Renal cortical epithelial cell (primary cell): ENCODE measurements at regions not wholly inside any gene's neighbourhood (a gene's known extent, or its start where the extent isn't known, plus 50 kb on each side); places are given as distances from the start of the nearest gene placed in this dataset.
A peak's percentile ranks its signal among the peaks of the same experiment; 100 is the strongest.

Experiments used
- DNase-seq: peaks from one replicate; pipeline ENCODE4 v3.0.0-alpha.2; 2011; ENCODE audit warnings: low read depth

DNA sequence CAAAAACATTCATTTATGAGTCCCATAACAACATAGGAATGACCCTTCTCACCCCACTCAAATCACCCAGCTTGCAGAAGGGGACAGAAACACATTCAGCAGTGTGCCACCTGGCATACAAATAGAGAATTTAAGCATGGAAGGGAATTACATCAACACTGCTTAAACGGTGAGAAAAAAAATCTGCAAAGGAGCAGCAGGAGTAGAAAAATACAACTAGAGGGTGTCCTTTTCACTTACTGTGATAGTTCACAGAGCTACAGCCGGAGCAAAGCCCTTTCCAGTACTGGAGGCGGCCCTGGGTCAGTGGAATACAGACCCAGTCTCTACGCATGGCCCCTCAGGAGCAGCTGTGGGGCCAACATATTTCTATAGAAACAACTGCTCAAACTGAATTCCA is 764.3 kb upstream of the ARGLU1 start:
- DNase-seq, result no peak

DNA sequence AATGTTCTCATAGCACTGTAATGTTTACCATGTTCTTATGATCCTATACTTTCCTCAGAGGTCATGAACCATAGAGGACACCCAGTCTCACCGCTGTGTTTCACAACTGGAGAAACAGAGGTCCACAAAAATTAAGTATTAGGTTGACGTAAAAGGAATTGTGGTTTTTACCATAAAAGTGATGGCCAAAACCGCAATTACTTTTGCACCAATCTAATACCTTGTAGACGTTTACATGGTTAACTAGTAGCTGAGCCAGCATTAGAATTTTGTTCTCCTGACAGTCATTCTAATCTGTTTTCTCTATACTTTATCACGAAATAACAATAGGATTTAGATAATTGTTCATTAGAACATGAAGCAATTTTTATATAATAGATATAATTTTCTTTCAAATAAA is 763.4 kb upstream of the ARGLU1 start:
- DNase-seq, result no peak

DNA sequence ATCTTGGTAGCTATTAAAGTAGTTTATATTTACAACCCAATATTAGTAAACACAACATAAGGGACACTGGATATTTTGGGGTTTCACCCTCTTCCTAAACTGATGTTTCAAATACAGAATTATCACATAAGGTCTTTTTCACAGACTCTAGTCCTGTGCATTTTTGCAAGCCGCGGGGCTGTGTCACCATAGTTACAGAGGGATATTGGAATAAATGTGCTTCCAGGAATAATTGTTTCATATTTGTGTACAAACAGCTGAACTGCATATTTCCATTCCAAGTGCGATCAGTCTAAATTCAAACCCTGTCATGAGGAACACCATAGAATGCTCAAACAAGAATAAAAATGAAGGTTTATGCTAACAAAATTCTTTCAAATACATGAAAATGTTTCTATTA is 762.5 kb upstream of the ARGLU1 start:
- DNase-seq, result no peak

DNA sequence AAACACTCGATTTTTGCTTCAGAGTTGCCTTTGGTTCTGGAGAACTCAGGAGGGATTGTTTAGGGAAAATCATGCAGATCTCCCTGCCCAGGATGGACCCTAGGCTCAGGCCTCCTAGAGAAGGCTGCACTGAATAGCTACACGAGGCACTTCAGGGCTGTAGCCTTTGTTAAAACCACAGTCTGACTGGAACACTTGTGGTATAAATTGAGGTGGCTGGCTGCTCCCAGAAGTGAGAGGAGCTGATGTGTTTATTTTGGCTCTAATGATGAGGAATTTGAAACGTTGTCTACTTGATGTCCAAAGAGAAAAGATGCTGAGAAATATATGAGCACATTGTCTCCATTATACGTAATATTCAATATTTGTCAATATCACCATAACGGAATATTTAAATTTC is 762.1 kb upstream of the ARGLU1 start:
- DNase-seq, result peak; percentile 47

DNA sequence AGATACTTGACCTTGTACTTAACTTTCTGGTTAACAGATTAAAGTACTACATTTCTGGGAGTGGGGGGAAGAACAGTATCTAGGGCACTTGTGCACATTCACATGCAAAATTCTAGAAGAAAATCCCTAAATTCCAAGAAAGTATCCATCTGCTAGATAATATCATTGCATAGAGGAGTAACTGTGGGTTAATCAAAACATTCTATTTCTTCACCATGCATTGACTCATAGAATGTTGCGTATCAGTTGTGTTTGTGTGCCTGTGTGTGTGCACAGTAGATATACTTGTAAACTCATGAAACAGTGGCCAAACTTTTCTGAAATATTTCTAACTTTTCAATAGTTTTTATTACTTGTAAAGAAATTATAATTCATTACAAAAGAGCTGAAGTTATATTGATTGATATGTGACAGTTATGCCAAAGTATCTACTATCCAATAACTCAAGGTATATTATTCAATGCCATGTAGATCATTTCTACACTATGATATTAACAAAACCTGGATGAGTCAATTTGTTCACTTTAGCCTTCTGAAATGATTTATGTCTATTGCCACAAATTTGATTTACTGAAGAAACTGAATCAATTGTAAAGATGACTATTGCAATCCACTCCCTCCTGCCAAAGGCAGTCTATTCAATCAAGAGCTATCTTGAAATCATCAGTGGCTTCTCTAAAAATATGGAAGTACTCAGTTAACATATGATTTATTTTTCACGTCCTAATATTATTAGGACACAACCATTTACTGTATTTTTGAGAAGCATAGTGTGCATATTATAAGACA is 756.7 kb upstream of the ARGLU1 start:
- DNase-seq, result no peak

DNA sequence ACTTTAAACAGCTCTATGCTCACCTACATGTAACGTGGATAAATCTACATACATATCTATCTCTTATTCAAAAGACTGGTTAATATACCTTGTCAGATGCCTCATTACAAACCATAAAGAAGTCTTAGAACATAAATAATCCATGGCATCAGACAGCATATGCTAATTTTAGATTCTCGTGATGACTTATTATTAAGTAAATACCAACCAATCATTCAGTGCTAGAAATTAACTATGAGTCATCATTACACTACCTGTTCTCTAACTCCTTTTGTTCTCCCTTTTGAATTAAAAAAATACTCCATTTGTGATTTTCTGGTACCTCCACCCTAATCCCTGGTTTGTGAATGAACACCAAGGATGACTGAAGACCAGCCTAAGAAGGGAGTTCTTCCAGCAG is 754.3 kb upstream of the ARGLU1 start:
- DNase-seq, result peak; percentile 38

DNA sequence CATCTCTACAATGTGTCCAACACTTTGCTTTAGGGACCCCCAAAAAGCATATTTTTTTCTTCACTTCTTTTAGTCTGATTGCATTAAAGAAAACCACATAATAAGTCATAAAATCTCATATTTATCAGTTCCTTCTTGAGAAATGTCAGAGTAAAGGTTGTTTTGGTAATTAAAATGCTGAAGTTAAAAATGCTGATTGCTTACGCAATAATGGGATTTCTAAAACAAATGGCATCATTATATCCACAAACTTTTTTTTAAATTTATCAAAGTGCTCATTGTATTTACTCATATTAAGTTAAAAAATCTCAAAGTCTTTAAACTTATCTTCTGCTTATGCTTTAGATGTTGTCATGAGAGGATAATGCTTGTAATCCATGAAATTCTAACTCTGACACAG is 737.2 kb upstream of the ARGLU1 start:
- DNase-seq, result peak; percentile 15

DNA sequence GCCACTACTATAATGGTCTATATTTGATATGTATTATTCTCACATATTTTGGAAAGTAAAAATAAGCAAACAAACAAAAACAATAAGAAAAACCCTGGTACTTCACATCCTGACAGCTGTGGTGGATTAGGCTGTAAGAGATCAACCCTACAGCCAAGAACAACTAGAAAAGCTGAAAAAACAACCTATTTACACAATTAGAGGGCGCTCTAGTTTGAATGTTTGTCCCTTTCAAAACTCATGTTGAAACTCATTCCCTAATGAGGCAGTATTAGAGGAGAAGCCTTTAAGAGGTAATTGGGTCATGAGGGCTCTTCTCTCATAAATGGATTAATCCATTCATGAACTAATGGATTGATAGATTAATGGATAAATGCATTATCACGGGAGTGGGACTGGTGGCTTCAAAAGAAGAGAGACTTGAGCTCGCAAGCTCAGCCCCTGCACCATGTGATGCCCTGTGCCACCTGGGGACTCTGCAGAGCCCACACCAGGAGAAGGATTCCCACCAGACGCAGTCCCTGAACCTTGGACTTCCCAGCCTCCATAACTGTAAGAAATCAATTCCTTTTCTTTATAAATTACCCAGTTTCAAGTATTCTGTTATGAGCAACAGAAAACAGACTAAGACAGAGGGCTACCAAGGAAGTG is 733.9 kb upstream of the ARGLU1 start:
- DNase-seq, result peak; percentile 35

DNA sequence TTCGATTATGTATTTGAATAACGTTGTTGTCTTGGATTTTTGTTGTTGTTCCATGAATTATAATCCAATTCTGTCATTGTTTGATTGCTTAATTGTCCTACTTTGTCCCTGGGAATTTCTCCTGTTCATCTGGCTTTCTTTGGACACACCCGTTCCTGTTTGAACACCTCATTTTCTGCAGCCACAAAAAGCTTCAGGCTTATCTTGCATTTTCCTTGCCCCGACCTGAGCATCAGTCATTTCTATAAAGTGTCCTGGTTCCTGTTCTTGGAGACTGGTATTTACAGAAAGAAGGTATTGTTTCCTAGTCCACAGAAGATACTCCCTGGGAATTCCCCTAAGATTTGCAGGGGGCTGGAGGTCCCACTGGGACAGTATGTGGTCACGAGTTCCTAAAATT is 731.8 kb upstream of the ARGLU1 start:
- no peak for DNase-seq

DNA sequence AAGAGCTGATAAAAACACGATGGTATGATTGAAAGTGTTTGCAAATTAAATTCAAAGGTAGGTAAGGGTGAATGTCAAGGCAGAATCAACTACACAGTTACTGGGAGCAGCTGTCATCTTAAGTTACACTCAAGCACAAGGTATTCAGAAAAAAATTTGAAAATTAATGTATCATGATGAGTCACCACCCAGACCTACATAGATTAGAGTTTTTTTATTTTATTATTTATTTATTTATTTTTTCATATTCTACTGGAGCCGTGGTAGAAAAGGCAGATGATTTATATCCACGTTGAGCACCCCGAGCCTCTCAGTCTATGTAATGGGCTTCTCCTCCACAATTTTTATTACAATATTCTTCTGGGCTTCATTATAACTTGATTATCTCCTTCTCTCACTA is 728.9 kb upstream of the ARGLU1 start:
- no peak for DNase-seq

DNA sequence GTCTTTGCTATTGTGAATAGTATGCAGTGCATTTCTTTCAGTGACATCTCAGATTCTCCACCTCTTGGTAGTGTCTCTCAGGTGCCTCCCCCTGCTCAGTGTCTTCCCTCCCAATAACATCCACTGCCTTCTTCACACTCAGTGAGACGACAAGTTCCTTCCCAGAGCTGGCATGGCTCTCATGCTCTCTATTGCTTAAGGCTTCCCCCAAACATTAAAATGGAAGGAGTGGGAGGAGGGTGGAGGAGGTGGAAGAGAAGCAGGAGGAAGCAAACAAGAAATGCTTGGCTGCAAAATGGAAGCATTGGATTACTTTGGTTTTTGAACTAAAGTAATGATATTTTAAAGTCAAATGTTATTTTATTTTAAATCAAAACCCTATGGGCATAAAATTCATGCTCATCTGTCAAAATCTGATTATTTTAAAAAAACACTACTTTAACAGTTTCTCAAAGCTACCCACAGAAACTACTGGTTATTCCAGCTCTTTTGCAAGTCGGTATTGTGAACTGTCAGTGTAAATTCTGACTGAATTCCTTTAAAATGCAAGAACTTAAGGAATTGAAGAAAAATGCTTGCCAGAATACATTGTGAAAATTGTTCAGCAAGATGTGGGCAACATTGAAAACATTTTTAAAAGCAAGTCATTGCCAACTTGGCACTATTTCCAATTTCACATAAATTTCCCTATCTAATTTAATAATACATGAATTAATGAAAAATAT is 727.6 kb upstream of the ARGLU1 start:
- no peak for DNase-seq

DNA sequence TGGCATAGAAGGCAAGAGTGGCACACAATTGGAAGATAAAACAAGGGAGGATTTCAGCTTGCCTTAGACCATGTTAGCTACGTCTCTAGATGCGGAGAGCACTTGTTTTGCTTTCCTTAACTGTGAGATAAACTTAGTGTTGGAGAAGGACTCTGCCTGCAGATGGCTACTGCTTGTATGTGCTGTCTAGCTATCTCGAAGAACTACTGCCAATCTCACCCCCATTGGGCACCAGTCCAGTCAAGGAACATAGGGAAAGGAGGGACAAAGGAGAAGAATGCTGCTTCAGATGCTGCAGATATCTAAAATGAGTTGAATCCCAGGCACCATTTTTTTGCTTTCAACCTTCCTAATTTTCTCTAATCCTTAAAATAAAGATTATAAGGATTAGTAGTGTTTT is 726.0 kb upstream of the ARGLU1 start:
- DNase-seq, result no peak

DNA sequence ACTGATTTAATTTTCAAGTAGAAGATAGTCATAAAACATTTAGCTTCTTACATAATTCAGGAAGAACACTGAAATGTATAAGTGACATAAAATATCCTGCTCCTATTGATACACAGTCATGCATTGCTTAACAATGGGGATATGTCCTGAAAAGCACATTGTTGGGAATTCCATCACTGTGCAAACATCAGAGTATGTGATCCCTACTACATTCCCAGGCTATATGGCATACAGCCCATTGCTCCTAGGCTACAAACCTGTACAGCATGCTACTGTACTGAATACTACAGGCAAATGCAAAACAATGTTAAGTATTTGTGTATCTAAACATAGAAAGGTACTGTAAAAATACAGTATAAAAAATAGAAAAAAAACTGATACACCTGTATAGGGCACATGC is 723.9 kb upstream of the ARGLU1 start:
- DNase-seq, result no peak

DNA sequence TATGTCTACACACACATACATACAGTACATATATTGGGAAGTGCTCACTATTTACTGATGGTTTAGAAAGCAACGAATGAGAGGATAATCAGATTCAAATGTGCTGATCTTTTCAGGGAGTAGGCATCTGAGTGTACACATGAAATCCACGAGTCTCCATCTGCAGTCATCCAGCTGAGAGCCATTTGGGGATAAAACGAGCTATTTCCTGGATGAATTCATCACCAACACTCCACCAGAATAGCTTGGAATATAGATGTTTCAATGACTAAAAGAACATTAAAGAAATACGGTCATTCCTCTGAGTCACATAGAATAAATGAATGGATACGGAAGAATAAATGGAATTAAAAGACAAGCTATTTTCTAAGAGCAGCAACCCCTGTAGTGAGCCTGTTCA is 721.6 kb upstream of the ARGLU1 start:
- no peak for DNase-seq

DNA sequence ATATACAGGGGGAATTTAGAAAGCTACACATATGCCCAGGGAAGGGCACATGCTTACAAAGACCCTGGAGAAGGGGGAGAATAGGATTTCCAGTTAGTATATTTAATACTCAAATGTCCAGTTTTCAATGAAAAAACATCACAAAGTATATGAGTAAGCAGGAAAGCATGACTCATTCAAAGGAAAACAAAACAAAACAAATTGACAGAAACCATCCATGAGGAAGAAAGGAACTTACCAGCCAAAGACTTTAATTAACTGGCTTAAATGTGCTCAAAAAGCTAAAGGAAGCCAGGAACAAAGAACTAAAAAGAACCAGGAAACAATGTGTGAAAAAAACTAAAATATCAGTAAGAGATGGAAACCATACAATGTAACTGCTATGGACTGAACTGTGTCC is 716.2 kb upstream of the ARGLU1 start:
- peak; percentile 93 for DNase-seq

DNA sequence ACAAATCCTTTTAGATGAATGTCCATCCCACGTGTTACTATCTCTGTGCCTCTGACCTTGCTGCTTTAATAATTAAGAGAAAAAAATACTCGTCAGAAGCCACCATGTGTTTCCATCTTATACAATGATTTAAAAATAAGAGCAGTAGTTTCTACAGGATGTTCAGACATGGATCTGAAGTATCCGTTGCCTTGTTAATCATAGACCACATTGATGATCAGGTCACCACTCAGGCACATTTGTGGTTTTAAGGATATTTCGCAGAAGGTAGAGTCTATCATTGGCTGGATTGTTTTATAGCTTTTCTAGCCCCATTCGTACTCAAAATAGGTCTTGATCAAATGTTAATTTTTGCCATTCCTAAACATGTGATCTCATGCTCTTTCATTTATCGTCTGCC is 710.0 kb upstream of the ARGLU1 start:
- no peak for DNase-seq

DNA sequence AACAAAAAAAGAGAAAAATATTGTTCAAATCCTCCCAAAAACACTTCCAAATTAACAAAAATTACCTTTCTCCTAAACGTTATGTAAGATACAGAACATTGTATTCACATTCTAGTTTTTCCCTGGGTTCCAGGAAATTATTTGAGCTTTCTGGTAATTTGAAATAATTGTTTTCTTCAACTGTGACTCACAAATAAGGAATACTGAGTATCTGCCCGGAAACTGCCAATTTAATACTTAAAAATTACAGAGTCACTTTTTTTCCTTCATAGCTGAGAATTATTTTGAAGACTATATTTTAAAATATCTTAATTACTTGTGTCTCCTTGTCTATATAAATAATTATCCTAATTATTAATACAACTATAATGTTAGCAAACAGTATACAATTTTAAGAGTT is 709.0 kb upstream of the ARGLU1 start:
- DNase-seq, result no peak

DNA sequence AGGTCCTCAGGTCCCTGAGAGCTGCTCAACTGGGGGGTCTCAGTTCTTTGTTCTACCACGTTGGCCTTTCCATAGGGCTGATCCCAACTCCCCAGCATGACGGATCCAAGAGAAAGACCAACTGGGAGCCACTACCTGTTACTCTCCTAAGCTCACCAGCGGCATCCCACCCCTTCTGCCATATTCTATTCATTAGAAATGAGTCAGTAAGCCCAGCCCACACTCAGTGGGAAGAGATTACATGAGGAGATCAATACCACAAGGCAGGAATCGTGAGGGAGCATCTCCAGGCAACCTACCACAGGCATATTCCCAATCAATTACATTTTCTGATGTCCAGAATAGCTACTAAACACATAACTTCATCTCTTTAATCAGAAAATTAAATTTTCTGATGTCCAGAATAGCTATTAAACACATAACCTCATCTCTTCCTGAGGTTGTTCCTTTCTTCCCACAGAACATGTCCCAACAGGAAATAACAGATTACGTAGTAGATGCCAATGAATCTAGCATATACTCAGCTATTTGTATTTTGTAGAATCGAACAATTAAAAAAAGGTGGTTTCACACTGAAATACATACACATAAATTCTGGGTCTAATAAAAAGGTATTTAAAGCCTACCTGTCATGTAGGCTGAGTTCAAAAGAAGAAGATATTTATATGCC is 708.1 kb upstream of the ARGLU1 start:
- DNase-seq, result no peak

DNA sequence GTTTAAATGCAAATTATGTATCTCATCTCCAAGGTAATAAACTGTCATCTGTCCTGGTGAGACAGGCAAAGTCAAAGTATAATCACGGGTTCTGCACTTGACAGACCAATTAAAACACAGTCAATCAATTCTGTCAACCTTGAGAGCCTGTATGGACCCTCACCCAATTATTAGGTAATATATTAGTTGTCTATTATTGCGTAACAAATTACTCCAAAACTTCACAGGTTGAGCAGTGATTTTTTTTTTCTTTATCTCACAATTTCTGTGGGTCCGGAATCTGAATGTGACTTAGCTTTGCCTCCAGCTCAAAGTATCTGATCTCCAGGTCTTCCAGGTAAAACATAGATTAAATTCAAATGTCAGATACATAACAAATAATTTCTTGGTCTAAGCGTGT is 707.4 kb upstream of the ARGLU1 start:
- no peak for DNase-seq

DNA sequence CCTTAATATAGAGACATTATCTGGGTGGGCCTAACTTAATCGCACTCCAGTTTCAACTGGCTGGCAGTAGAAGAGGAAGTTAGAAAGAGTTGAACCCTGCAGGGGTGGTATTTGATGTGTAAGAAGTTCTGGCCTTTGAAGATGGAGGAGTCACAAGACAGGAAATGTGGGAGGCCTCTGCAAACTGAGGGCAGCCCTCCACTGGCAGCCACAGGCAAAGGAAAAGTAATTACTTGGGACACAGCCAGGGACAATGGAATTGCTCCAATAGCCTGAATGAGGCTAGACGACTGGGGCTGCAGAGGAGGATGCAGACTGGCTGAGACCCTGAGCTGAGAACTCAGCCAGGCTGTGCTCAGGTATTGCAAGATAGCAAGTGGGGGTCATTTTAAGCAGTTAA is 703.3 kb upstream of the ARGLU1 start:
- DNase-seq, result peak; percentile 62

DNA sequence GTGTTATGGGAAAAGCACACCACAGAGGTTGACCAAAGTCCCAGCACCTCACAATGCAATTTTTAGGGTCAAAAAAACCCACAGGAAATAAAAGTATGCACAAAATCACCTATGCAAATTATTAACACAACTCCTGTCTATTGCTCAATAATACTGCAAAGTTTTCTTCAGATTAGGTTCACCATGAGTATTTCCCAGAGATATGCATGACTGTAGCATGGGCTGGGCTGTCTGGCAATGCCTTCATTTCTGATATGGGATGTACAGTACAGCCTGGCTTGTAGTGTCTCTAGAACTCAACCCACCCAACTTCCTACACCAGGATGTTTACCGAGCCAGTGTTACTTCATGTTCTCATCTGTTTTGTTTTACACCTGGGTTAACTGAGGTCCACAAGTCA is 698.7 kb upstream of the ARGLU1 start:
- DNase-seq, result peak; percentile 23

DNA sequence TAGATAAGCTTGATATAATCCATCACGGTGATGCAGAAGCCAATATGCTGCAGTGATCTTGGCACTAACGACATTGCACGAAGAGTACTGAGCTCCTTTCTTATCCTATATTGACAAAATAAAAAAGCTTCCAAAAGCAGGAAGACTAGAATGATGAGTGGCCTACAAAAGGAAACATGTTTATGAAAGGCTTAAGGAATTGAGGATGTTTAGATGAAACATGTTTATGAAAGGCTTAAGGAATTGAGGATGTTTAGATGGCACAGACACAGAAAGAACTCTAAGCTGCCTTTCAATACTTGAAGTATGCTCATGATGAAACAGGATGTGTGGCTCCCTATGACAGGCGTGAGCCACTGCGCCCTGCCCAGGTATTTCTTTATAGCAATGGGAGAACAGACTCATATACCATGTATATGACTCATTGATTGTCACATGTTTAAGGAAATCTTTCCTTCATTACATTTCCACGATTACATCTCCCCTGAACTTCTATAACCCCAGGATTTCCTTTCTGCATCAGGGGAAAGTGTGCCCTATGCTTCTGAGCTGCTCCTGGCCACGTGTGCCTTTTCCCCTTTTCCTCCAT is 690.8 kb upstream of the ARGLU1 start:
- DNase-seq, result no peak
